Astrocyte (in vitro differentiated cells and primary cell): ENCODE measurements at regions not wholly inside any gene's neighbourhood (a gene's known extent, or its start where the extent isn't known, plus 50 kb on each side); places are given as distances from the start of the nearest gene placed in this dataset.

Experiments used
- DNase-seq: peaks from one replicate; pipeline ENCODE4 v3.0.0-alpha.2; 2010; ENCODE audit warnings: low read depth
- FAIRE-seq: peaks from 2 replicates; lab custom pipeline; 2011; peaks lifted over from hg19 to GRCh38; lab: Jason Lieb, UNC
- H2AFZ ChIP-seq: 2 replicates; pipeline ENCODE4 v1.6.0; 2012; ENCODE audit warnings: low read depth, low read length, inconsistent platforms
- H3K27ac ChIP-seq: 2 replicates; pipeline ENCODE4 v1.5.1; 2011; ENCODE audit warnings: low read depth, low read length, inconsistent platforms
- H3K27me3 ChIP-seq: 2 replicates; pipeline ENCODE4 v1.6.0; 2011; ENCODE audit warnings: low read length, inconsistent platforms; ENCODE audit not compliant: insufficient read depth
- H3K36me3 ChIP-seq: 2 replicates; pipeline ENCODE4 v1.5.1; 2011; ENCODE audit warnings: low read length, inconsistent platforms; ENCODE audit not compliant: insufficient read depth
- H3K4me1 ChIP-seq: 2 replicates; pipeline ENCODE4 v1.5.1; 2011; ENCODE audit warnings: low read length, inconsistent platforms; ENCODE audit not compliant: insufficient read depth
- H3K4me2 ChIP-seq: 2 replicates; pipeline ENCODE4 v1.6.0; 2012; ENCODE audit warnings: low read length, inconsistent platforms
- H3K4me3 ChIP-seq: 2 replicates; pipeline ENCODE4 v1.5.1; 2011; ENCODE audit warnings: low read depth, mild to moderate bottlenecking, low read length, inconsistent platforms; ENCODE audit not compliant: insufficient read depth
- H3K79me2 ChIP-seq: 2 replicates; pipeline ENCODE4 v1.6.0; 2012; ENCODE audit warnings: mild to moderate bottlenecking, low read length, inconsistent platforms; ENCODE audit not compliant: insufficient read depth
- H3K9ac ChIP-seq: 2 replicates; pipeline ENCODE4 v1.6.0; 2012; ENCODE audit warnings: mild to moderate bottlenecking, low read length, inconsistent platforms
- H3K9me3 ChIP-seq: 2 replicates; pipeline ENCODE4 v1.5.1; 2012; ENCODE audit warnings: low read depth, mild to moderate bottlenecking, low read length, inconsistent platforms; ENCODE audit not compliant: insufficient read depth
- H4K20me1 ChIP-seq: 2 replicates; pipeline ENCODE4 v1.6.0; 2012; ENCODE audit warnings: low read length, inconsistent platforms; ENCODE audit not compliant: insufficient read depth
- H3K27ac Mint-ChIP-seq: one replicate; pipeline ENCODE4 v1.8.0; 2021; ENCODE audit warnings: mild to moderate bottlenecking, mixed read lengths; ENCODE audit not compliant: unreplicated experiment
- H3K27me3 Mint-ChIP-seq: one replicate; pipeline ENCODE4 v1.8.0; 2021; ENCODE audit warnings: low read depth, mixed read lengths; ENCODE audit not compliant: unreplicated experiment
- H3K36me3 Mint-ChIP-seq: one replicate; pipeline ENCODE4 v1.8.0; 2021; ENCODE audit warnings: low read depth, mixed read lengths; ENCODE audit not compliant: unreplicated experiment
- H3K4me1 Mint-ChIP-seq: one replicate; pipeline ENCODE4 v1.8.0; 2021; ENCODE audit warnings: low read depth, mixed read lengths; ENCODE audit not compliant: unreplicated experiment
- H3K4me3 Mint-ChIP-seq: one replicate; pipeline ENCODE4 v1.8.0; 2021; ENCODE audit warnings: mild to moderate bottlenecking, moderate library complexity, mixed read lengths; ENCODE audit not compliant: unreplicated experiment
- H3K9me3 Mint-ChIP-seq: one replicate; pipeline ENCODE4 v1.8.0; 2021; ENCODE audit warnings: mild to moderate bottlenecking, mixed read lengths; ENCODE audit not compliant: unreplicated experiment
- CTCF ChIP-seq: IDR thresholded peaks from 2 replicates; pipeline ENCODE4 v1.5.1; 2011; ENCODE audit warnings: low read depth, mild to moderate bottlenecking, inconsistent platforms, low read length, moderate library complexity; ENCODE audit not compliant: insufficient read depth
- EZH2 ChIP-seq: IDR thresholded peaks from 2 replicates; pipeline ENCODE4 v1.6.1; 2012; ENCODE audit warnings: mild to moderate bottlenecking, low read length, inconsistent platforms; ENCODE audit not compliant: insufficient read depth

- Mint-ChIP-seq H3K9me3 (peaks cover 10% of the 10 kb centered on the region), H3K4me1 (no peaks in the 10 kb centered on the region), H3K36me3 (no peaks in the 10 kb centered on the region), H3K4me3 (no peak overlapping the region), H3K27me3 (peaks cover 13% of the 10 kb centered on the region), H3K27ac (no peak overlapping the region)
- H4K20me1 ChIP-seq, result no peaks in the 10 kb centered on the region
- H3K9ac ChIP-seq, result no peak overlapping the region
- no peak overlapping the region for H3K27ac ChIP-seq
- DNase-seq, result peak; percentile 34
- no peak overlapping the region for H2AFZ ChIP-seq
- no peaks in the 10 kb centered on the region for H3K79me2 ChIP-seq
- TF ChIP-seq EZH2 (peak; percentile 72), CTCF (no peak)
- H3K9me3 ChIP-seq, result no peaks in the 10 kb centered on the region
- H3K4me2 ChIP-seq, result peak overlapping the region; percentile 11
- no peak for FAIRE-seq
- H3K4me1 ChIP-seq, result no peaks in the 10 kb centered on the region
- H3K27me3 ChIP-seq, result peaks cover 4% of the 10 kb centered on the region
- no peaks in the 10 kb centered on the region for H3K36me3 ChIP-seq
- H3K4me3 ChIP-seq, result no peak overlapping the region
Observed at GRCh38 chr7:424961-425793, 94.5 kb downstream of the PDGFA start.

- Mint-ChIP-seq H3K4me3 (no peak overlapping the region), H3K36me3 (no peaks in the 10 kb centered on the region), H3K4me1 (no peaks in the 10 kb centered on the region), H3K27ac (no peak overlapping the region), H3K27me3 (peaks cover 15% of the 10 kb centered on the region), H3K9me3 (peaks cover 10% of the 10 kb centered on the region)
- H2AFZ ChIP-seq, result no peak overlapping the region
- H3K9ac ChIP-seq, result no peak overlapping the region
- no peak overlapping the region for H3K4me3 ChIP-seq
- H3K36me3 ChIP-seq, result no peaks in the 10 kb centered on the region
- no peaks in the 10 kb centered on the region for H3K9me3 ChIP-seq
- no peak overlapping the region for H3K27ac ChIP-seq
- no peak overlapping the region for H3K4me2 ChIP-seq
- peaks cover 4% of the 10 kb centered on the region for H3K27me3 ChIP-seq
- no peaks in the 10 kb centered on the region for H3K79me2 ChIP-seq
- DNase-seq (no peak), FAIRE-seq (no peak)
- H3K4me1 ChIP-seq, result no peaks in the 10 kb centered on the region
- no peaks in the 10 kb centered on the region for H4K20me1 ChIP-seq
- TF ChIP-seq CTCF, result no peak
- TF ChIP-seq EZH2, result peak; percentile 26
Observed at GRCh38 chr7:425794-426188, 93.9 kb downstream of the PDGFA start.

- H3K4me1 ChIP-seq, result no peaks in the 10 kb centered on the region
- no peak for DNase-seq
Observed at GRCh38 chr7:426510-426909, 93.1 kb downstream of the PDGFA start.

More at GRCh38 chr7:426510-426909, 93.1 kb downstream of the PDGFA start:
- no peak for FAIRE-seq
- H3K9ac ChIP-seq, result no peak overlapping the region
- Mint-ChIP-seq H3K4me1 (no peaks in the 10 kb centered on the region), H3K9me3 (peaks cover 8% of the 10 kb centered on the region), H3K36me3 (no peaks in the 10 kb centered on the region), H3K4me3 (no peak overlapping the region), H3K27ac (no peak overlapping the region), H3K27me3 (peaks cover 15% of the 10 kb centered on the region)
- no peak overlapping the region for H2AFZ ChIP-seq
- no peaks in the 10 kb centered on the region for H3K9me3 ChIP-seq
- no peaks in the 10 kb centered on the region for H3K36me3 ChIP-seq
- H3K27ac ChIP-seq, result no peak overlapping the region
- no peaks in the 10 kb centered on the region for H3K79me2 ChIP-seq
- no peak overlapping the region for H3K4me2 ChIP-seq
- peaks cover 4% of the 10 kb centered on the region for H3K27me3 ChIP-seq
- no peak overlapping the region for H3K4me3 ChIP-seq
- TF ChIP-seq CTCF (no peak), EZH2 (no peak)
- no peaks in the 10 kb centered on the region for H4K20me1 ChIP-seq
